ENCODE measurements at regions not wholly inside any gene's neighbourhood (a gene's known extent, or its start where the extent isn't known, plus 50 kb on each side); places are given as distances from the start of the nearest gene placed in this dataset.

- TF ChIP-seq REST (IDR thresholded peaks at IDR 0.05; ENCODE audit: low read depth) (no peak), TAF1 (IDR thresholded peaks at IDR 0.05; ENCODE audit: low read depth) (no peak), YY1 (IDR thresholded peaks at IDR 0.05; ENCODE audit: low read depth) (no peak), TEAD4 (IDR thresholded peaks at IDR 0.05) (no peak), CREB1 (IDR thresholded peaks at IDR 0.05; ENCODE audit: low read depth) (no peak), EGR1 (IDR thresholded peaks at IDR 0.05) (no peak), MAX (IDR thresholded peaks at IDR 0.05) (no peak), EP300 (IDR thresholded peaks at IDR 0.05; ENCODE audit: borderline replicate concordance) (no peak), CEBPB (IDR thresholded peaks at IDR 0.05) (no peak), RAD21 (IDR thresholded peaks at IDR 0.05; ENCODE audit: low read depth) (no peak), ZBTB7A (IDR thresholded peaks at IDR 0.05; ENCODE audit: low read depth) (no peak), NFIC (IDR thresholded peaks at IDR 0.05) (no peak), FOXM1 (IDR thresholded peaks at IDR 0.05; ENCODE audit: borderline replicate concordance, low read depth) (no peak)
Observed at GRCh38 chr6:8760951-8761350, 325.6 kb upstream of the SLC35B3 start.

Data from Ishikawa (cell line).